ENCODE measurements at regions not wholly inside any gene's neighbourhood (a gene's known extent, or its start where the extent isn't known, plus 50 kb on each side); places are given as distances from the start of the nearest gene placed in this dataset.

DNA sequence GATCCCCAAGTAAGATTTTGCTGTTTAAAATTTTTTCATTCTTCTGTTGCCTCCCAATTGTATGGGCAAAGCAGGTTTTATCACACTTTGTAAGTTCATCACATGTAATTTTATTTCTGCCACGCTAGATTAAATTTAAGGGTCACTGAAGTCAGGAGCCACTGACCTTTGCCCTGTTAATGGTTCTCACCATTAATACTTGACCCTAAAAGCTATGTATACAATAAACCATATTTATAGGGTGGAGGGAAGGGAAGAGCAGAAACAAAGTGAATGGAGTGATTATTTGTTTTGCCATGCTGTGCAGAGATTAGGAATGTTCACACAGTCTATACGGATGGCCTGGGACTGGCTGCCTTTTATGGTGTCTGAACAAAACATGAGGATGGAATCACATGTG lies 186.7 kb downstream of the BMP2 start:
- no peak for TF ChIP-seq ZBTB8A (tag by site-specific recombination; IDR thresholded peaks at IDR 0.05)
- TF ChIP-seq ZNF155 (tag by site-specific recombination; IDR thresholded peaks at IDR 0.05), result no peak
- TF ChIP-seq ZNF202 (tag by site-specific recombination; IDR thresholded peaks at IDR 0.05; ENCODE audit: borderline replicate concordance), result no peak
- TF ChIP-seq, protein P1, sequence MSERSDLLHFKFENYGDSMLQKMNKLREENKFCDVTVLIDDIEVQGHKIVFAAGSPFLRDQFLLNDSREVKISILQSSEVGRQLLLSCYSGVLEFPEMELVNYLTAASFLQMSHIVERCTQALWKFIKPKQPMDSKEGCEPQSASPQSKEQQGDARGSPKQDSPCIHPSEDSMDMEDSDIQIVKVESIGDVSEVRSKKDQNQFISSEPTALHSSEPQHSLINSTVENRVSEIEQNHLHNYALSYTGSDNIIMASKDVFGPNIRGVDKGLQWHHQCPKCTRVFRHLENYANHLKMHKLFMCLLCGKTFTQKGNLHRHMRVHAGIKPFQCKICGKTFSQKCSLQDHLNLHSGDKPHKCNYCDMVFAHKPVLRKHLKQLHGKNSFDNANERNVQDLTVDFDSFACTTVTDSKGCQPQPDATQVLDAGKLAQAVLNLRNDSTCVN (tag by site-specific recombination; optimal IDR thresholded peaks at IDR 0.05), result no peak
- peak; percentile 48; the same call in 1 of the 2 replicates for TF ChIP-seq TCF7L2 (IDR thresholded peaks at IDR 0.05; ENCODE audit: borderline replicate concordance, low read depth, low read length)
- no peak for TF ChIP-seq GLIS1 (tag by site-specific recombination; IDR thresholded peaks at IDR 0.05)
- no peak for TF ChIP-seq ZEB2 (tag by site-specific recombination; IDR thresholded peaks at IDR 0.05)
- no peak for TF ChIP-seq MZF1 (tag by site-specific recombination; IDR thresholded peaks at IDR 0.05; ENCODE audit: borderline replicate concordance)
- no peak for TF ChIP-seq ZNF76 (tag by site-specific recombination; IDR thresholded peaks at IDR 0.05; ENCODE audit: borderline replicate concordance, low read depth)
